ENCODE measurements at regions not wholly inside any gene's neighbourhood (a gene's known extent, or its start where the extent isn't known, plus 50 kb on each side); places are given as distances from the start of the nearest gene placed in this dataset.

DNA sequence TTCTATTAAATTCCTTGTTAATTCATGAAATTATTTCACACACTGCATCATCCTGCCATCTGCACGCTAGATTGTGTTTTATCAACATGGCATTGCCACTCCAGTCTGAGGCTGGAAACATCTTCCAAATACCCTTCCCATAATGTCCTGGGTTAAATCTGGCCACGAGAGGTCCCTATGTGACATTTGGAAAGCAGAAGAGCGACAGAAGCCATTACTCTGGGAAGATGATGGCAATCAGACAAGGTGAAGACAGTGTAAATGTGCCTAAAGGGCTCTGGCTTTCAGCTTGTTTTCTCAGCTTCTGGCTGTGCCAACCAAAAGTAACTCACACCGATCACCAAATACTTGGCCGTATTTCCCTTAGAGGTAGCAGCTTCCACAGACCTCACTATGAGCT, 144.8 kb downstream of the CAPZA3 start:
- Histone ChIP-seq H2AK9ac (replicated peaks; ENCODE audit: low read depth, low read length, poor library complexity) (no peak overlapping the region), H3K79me1 (ENCODE audit: low read depth in 1 of 2, low read length in 2 of 2) (no peaks in the 10 kb centered on the region), H3K23ac (ENCODE audit: low read depth, low read length) (no peak overlapping the region), H3K4me2 (ENCODE audit: low read depth, low read length) (no peak overlapping the region), H2BK120ac (ENCODE audit: low read depth, low read length) (no peak overlapping the region), H2BK5ac (ENCODE audit: low read depth, low read length, poor library complexity, severe bottlenecking) (no peak overlapping the region), H2AK5ac (ENCODE audit: low read depth, low read length) (no peak overlapping the region), H3K56ac (ENCODE audit: extremely low read depth, insufficient read depth, low read length) (no peak overlapping the region), H3K9me3 (ENCODE audit: control insufficient read depth, insufficient read depth, low read length) (no peaks in the 10 kb centered on the region), H2BK20ac (ENCODE audit: low read depth, low read length) (no peak overlapping the region), H3K9me1 (ENCODE audit: insufficient read depth, low read length) (no peaks in the 10 kb centered on the region), H3K27ac (ENCODE audit: insufficient read depth, low read length) (no peak overlapping the region), H4K8ac (ENCODE audit: low read depth in 2 of 2, low read length in 2 of 2) (no peak overlapping the region), H3K9ac (ENCODE audit: low read depth, low read length) (no peak overlapping the region), H4K5ac (ENCODE audit: low read depth, low read length) (no peak overlapping the region), H3K27me3 (ENCODE audit: control insufficient read depth, insufficient read depth, low read length) (no peaks in the 10 kb centered on the region; the same call in 1 of the 2 replicates), H4K20me1 (ENCODE audit: insufficient read depth, low read length) (no peaks in the 10 kb centered on the region), H3K4me1 (ENCODE audit: control insufficient read depth, insufficient read depth, low read length) (no peaks in the 10 kb centered on the region), H3K4ac (ENCODE audit: low read depth, low read length) (no peak overlapping the region), H3K18ac (ENCODE audit: low read depth, low read length) (no peak overlapping the region), H3K14ac (replicated peaks; ENCODE audit: low read depth, low read length) (no peak overlapping the region), H4K91ac (ENCODE audit: insufficient read depth, low read depth, low read length) (no peak overlapping the region), H2BK15ac (ENCODE audit: low read depth, low read length) (no peak overlapping the region), H3K36me3 (ENCODE audit: control insufficient read depth, insufficient read depth, low read length) (no peaks in the 10 kb centered on the region), H2AFZ (replicated peaks; ENCODE audit: low read length, poor library complexity) (no peak overlapping the region), H3K4me3 (ENCODE audit: insufficient read depth, low read depth, low read length) (no peak overlapping the region)
- POLR2A ChIA-PET (ENCODE audit: unreplicated experiment): no interaction called here
- 80% methylated on average over 2 of the region's 5 CpGs; no CpG with 5 or more reads in 1 of the 2 experiments for WGBS, 2 experiments (ENCODE audit: extremely low coverage in 2 of 2, insufficient read length in 1 of 2)
- DNase-seq: no peak
- intact Hi-C loops (cut with micrococcal nuclease) (no loop called here), dilution Hi-C loops (cut with HindIII; ENCODE audit: low sequenced_read_pairs, unreplicated experiment) (no loop called here), in situ Hi-C loops (cut with MboI; ENCODE audit: low sequenced_read_pairs) (no loop called here)
- CTCF ChIA-PET: no interaction called here
- ATAC-seq (ENCODE audit: low read depth): no peak
- no TSS peak for BruUV-seq (replicated peaks)
- TF ChIP-seq BHLHE40 (IDR thresholded peaks at IDR 0.05; ENCODE audit: low read depth, low read length): no peak
- TF ChIP-seq RAD21 (IDR thresholded peaks at IDR 0.05; ENCODE audit: low read length): no peak
- TF ChIP-seq, protein P1, sequence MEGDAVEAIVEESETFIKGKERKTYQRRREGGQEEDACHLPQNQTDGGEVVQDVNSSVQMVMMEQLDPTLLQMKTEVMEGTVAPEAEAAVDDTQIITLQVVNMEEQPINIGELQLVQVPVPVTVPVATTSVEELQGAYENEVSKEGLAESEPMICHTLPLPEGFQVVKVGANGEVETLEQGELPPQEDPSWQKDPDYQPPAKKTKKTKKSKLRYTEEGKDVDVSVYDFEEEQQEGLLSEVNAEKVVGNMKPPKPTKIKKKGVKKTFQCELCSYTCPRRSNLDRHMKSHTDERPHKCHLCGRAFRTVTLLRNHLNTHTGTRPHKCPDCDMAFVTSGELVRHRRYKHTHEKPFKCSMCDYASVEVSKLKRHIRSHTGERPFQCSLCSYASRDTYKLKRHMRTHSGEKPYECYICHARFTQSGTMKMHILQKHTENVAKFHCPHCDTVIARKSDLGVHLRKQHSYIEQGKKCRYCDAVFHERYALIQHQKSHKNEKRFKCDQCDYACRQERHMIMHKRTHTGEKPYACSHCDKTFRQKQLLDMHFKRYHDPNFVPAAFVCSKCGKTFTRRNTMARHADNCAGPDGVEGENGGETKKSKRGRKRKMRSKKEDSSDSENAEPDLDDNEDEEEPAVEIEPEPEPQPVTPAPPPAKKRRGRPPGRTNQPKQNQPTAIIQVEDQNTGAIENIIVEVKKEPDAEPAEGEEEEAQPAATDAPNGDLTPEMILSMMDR (conservative IDR thresholded peaks at IDR 0.05; ENCODE audit: low read depth, low read length): no peak
- TF ChIP-seq SMC3 (IDR thresholded peaks at IDR 0.05; ENCODE audit: low read depth, low read length): no peak
- no peak for TF ChIP-seq CHD1 (IDR thresholded peaks at IDR 0.05; ENCODE audit: low read depth, low read length)
- no peak for TF ChIP-seq MAFK (IDR thresholded peaks at IDR 0.05; ENCODE audit: low read depth, low read length)
- TF ChIP-seq POLR2A (IDR thresholded peaks at IDR 0.05; ENCODE audit: low read depth, low read length): no peak
- no peak for TF ChIP-seq MXI1 (IDR thresholded peaks at IDR 0.05; ENCODE audit: borderline replicate concordance, low read depth, low read length)
- TF ChIP-seq CEBPB (IDR thresholded peaks at IDR 0.05; ENCODE audit: low read depth, low read length): no peak
- TF ChIP-seq FOS (IDR thresholded peaks at IDR 0.05; ENCODE audit: low read depth, low read length): no peak
- no peak for TF ChIP-seq RCOR1 (IDR thresholded peaks at IDR 0.05; ENCODE audit: insufficient replicate concordance, low read length)

Measured in IMR-90 (cell line).